GM23338 (cell line): ENCODE measurements at regions not wholly inside any gene's neighbourhood (a gene's known extent, or its start where the extent isn't known, plus 50 kb on each side); places are given as distances from the start of the nearest gene placed in this dataset.

Source experiments
- ATAC-seq: fragments of 200-7000 bp; cut with Tn5 transposase; 3 replicates; pipeline ENCODE4 v1.9.1; 2020
- DNase-seq: peaks from one replicate; pipeline ENCODE4 v3.0.0-alpha.2; 2015; ENCODE audit warnings: low spot score
- H2AFZ ChIP-seq: fragments of 200-600 bp; sonication (generic); 2 replicates; pipeline ENCODE4 v1.8.0; 2016; ENCODE audit warnings: antibody characterized with exemption, mild to moderate bottlenecking, moderate library complexity
- H3F3A ChIP-seq: fragments of 200-600 bp; sonication (generic); replicated peaks from 2 replicates; pipeline ENCODE4 v1.8.0; 2017; ENCODE audit warnings: antibody characterized with exemption, mixed run types, low read depth
- H3K27ac ChIP-seq: fragments of 200-600 bp; sonication (generic); 2 replicates; pipeline ENCODE4 v1.6.1; 2016; ENCODE audit warnings: low read depth
- H3K27me3 ChIP-seq: fragments of 200-600 bp; sonication (generic); 2 replicates; pipeline ENCODE4 v1.8.0; 2016; ENCODE audit warnings: mild to moderate bottlenecking, mixed run types, moderate library complexity; ENCODE audit not compliant: insufficient read depth
- H3K36me3 ChIP-seq: fragments of 200-600 bp; sonication (generic); 2 replicates; pipeline ENCODE4 v1.8.0; 2016; ENCODE audit warnings: mild to moderate bottlenecking; ENCODE audit not compliant: insufficient read depth
- H3K4me1 ChIP-seq: fragments of 200-600 bp; sonication (generic); 2 replicates; pipeline ENCODE4 v1.8.0; 2016; ENCODE audit warnings: mild to moderate bottlenecking, moderate library complexity; ENCODE audit not compliant: insufficient read depth
- H3K4me2 ChIP-seq: fragments of 200-600 bp; sonication (generic); 2 replicates; pipeline ENCODE4 v1.7.1; 2017; ENCODE audit warnings: mixed run types
- H3K4me3 ChIP-seq: fragments of 200-600 bp; sonication (generic); 2 replicates; pipeline ENCODE4 v1.6.1; 2016; ENCODE audit warnings: mixed run types
- H3K79me2 ChIP-seq: fragments of 200-600 bp; sonication (generic); replicated peaks from 2 replicates; pipeline ENCODE4 v1.8.0; 2017; ENCODE audit warnings: mild to moderate bottlenecking; ENCODE audit not compliant: insufficient read depth
- H3K9me2 ChIP-seq: fragments of 200-600 bp; sonication (generic); 2 replicates; pipeline ENCODE4 v1.8.0; 2017; ENCODE audit not compliant: insufficient read depth
- H4K20me1 ChIP-seq: fragments of 200-600 bp; sonication (generic); replicated peaks from 2 replicates; pipeline ENCODE4 v1.8.0; 2017; ENCODE audit warnings: mild to moderate bottlenecking; ENCODE audit not compliant: insufficient read depth
- H3K27ac Mint-ChIP-seq: 2 replicates; pipeline ENCODE4 v1.8.0; 2020; ENCODE audit warnings: inconsistent platforms, mild to moderate bottlenecking, moderate library complexity, mixed read lengths
- H3K27me3 Mint-ChIP-seq: 3 replicates; pipeline ENCODE4 v1.8.0; 2022; ENCODE audit warnings: low read depth, mild to moderate bottlenecking, moderate library complexity, mixed read lengths, inconsistent platforms; ENCODE audit not compliant: insufficient read depth, poor library complexity
- H3K36me3 Mint-ChIP-seq: 3 replicates; pipeline ENCODE4 v1.8.0; 2021; ENCODE audit warnings: low read depth, mild to moderate bottlenecking, inconsistent platforms, moderate library complexity, mixed read lengths
- H3K4me1 Mint-ChIP-seq: 3 replicates; pipeline ENCODE4 v1.8.0; 2020; ENCODE audit warnings: mild to moderate bottlenecking, inconsistent platforms, mixed read lengths
- H3K4me3 Mint-ChIP-seq: 3 replicates; pipeline ENCODE4 v1.8.0; 2021; ENCODE audit warnings: moderate library complexity, mild to moderate bottlenecking, inconsistent platforms, mixed read lengths
- H3K9me3 Mint-ChIP-seq: 3 replicates; pipeline ENCODE4 v1.8.0; 2020; ENCODE audit warnings: moderate library complexity, mild to moderate bottlenecking, inconsistent platforms, mixed read lengths
- CREB1 ChIP-seq: fragments of 250-450 bp; sonication (Bioruptor Pico); IDR thresholded peaks from 2 replicates; pipeline ENCODE4 v1.5.0; 2020; ENCODE audit warnings: low read depth, mild to moderate bottlenecking, moderate library complexity
- EZH2 ChIP-seq: fragments of 200-600 bp; sonication (generic); IDR thresholded peaks from one replicate; pipeline ENCODE4 v1.8.0; 2017; ENCODE audit warnings: antibody characterized with exemption, mild to moderate bottlenecking, low read depth; ENCODE audit not compliant: unreplicated experiment
- EZH2phosphoT487 ChIP-seq: fragments of 200-600 bp; sonication (generic); IDR thresholded peaks from one replicate; pipeline ENCODE4 v1.8.1; 2018; ENCODE audit warnings: antibody characterized with exemption; ENCODE audit not compliant: unreplicated experiment
- NANOG ChIP-seq: IDR thresholded peaks from 2 replicates; pipeline ENCODE4 v1.6.1; 2016; ENCODE audit warnings: antibody characterized with exemption, borderline replicate concordance
- STAT1 ChIP-seq: IDR thresholded peaks from one replicate; pipeline ENCODE4 v1.6.1; 2016; ENCODE audit warnings: antibody characterized with exemption; ENCODE audit not compliant: unreplicated experiment
- ZNF114 ChIP-seq: fragments of 250-450 bp; sonication (Bioruptor Pico); IDR thresholded peaks from 2 replicates; pipeline ENCODE4 v1.5.0; 2020; ENCODE audit warnings: mild to moderate bottlenecking, moderate library complexity
- ZNF331 ChIP-seq: fragments of 250-450 bp; sonication (Bioruptor Pico); IDR thresholded peaks from 2 replicates; pipeline ENCODE4 v1.5.0; 2020; ENCODE audit warnings: low read depth, mild to moderate bottlenecking, moderate library complexity
- TF ChIP-seq, protein P1 (sequence below): fragments of 250-450 bp; sonication (Bioruptor Pico); IDR thresholded peaks from 2 replicates; pipeline ENCODE4 v1.5.0; 2020; ENCODE audit warnings: mild to moderate bottlenecking, moderate library complexity

DNA sequence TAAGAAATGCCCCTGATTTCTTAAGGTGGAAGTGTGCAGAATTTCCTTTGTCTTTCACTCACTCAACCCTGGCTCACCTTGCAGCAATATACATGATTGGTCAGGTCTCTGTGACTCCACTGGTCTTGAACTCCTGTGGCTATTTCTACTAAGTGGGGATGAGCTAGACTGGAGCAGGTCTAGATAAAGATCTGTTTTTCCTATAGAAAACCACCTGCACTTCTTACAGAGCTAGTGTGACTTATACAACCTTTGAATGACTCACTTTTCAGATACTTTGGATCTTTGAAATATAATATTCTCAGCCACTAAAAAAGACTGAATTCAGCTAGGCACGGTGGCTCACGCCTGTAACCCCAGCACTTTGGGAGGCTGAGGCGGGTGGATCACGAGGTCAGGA is 98.5 kb upstream of the KCTD1 start:
- H3K9me3 Mint-ChIP-seq, result no peaks in the 10 kb centered on the region
- no peaks in the 10 kb centered on the region for H3K9me2 ChIP-seq
- peaks cover 16% of the 10 kb centered on the region for H3K4me1 ChIP-seq
- H2AFZ ChIP-seq, result no peak overlapping the region
- no peak overlapping the region for H3K4me3 Mint-ChIP-seq
- peaks cover 8% of the 10 kb centered on the region; the same call in 1 of the 2 replicates for H3K27me3 ChIP-seq
- H3K27ac ChIP-seq, result no peak overlapping the region
- no peaks in the 10 kb centered on the region for H3K79me2 ChIP-seq
- ATAC-seq, result no peak
- DNase-seq, result no peak
- no peaks in the 10 kb centered on the region for H3K36me3 Mint-ChIP-seq
- H3K27me3 Mint-ChIP-seq, result no peaks in the 10 kb centered on the region
- no peak overlapping the region for H3K27ac Mint-ChIP-seq
- H3K36me3 ChIP-seq, result no peaks in the 10 kb centered on the region
- H3F3A ChIP-seq, result no peaks in the 10 kb centered on the region
- TF ChIP-seq EZH2phosphoT487, result no peak
- TF ChIP-seq EZH2, result no peak
- TF ChIP-seq NANOG, result no peak
- TF ChIP-seq CREB1, result no peak
- TF ChIP-seq ZNF331 (CRISPR knock-in tag), result no peak
- TF ChIP-seq, protein P1, sequence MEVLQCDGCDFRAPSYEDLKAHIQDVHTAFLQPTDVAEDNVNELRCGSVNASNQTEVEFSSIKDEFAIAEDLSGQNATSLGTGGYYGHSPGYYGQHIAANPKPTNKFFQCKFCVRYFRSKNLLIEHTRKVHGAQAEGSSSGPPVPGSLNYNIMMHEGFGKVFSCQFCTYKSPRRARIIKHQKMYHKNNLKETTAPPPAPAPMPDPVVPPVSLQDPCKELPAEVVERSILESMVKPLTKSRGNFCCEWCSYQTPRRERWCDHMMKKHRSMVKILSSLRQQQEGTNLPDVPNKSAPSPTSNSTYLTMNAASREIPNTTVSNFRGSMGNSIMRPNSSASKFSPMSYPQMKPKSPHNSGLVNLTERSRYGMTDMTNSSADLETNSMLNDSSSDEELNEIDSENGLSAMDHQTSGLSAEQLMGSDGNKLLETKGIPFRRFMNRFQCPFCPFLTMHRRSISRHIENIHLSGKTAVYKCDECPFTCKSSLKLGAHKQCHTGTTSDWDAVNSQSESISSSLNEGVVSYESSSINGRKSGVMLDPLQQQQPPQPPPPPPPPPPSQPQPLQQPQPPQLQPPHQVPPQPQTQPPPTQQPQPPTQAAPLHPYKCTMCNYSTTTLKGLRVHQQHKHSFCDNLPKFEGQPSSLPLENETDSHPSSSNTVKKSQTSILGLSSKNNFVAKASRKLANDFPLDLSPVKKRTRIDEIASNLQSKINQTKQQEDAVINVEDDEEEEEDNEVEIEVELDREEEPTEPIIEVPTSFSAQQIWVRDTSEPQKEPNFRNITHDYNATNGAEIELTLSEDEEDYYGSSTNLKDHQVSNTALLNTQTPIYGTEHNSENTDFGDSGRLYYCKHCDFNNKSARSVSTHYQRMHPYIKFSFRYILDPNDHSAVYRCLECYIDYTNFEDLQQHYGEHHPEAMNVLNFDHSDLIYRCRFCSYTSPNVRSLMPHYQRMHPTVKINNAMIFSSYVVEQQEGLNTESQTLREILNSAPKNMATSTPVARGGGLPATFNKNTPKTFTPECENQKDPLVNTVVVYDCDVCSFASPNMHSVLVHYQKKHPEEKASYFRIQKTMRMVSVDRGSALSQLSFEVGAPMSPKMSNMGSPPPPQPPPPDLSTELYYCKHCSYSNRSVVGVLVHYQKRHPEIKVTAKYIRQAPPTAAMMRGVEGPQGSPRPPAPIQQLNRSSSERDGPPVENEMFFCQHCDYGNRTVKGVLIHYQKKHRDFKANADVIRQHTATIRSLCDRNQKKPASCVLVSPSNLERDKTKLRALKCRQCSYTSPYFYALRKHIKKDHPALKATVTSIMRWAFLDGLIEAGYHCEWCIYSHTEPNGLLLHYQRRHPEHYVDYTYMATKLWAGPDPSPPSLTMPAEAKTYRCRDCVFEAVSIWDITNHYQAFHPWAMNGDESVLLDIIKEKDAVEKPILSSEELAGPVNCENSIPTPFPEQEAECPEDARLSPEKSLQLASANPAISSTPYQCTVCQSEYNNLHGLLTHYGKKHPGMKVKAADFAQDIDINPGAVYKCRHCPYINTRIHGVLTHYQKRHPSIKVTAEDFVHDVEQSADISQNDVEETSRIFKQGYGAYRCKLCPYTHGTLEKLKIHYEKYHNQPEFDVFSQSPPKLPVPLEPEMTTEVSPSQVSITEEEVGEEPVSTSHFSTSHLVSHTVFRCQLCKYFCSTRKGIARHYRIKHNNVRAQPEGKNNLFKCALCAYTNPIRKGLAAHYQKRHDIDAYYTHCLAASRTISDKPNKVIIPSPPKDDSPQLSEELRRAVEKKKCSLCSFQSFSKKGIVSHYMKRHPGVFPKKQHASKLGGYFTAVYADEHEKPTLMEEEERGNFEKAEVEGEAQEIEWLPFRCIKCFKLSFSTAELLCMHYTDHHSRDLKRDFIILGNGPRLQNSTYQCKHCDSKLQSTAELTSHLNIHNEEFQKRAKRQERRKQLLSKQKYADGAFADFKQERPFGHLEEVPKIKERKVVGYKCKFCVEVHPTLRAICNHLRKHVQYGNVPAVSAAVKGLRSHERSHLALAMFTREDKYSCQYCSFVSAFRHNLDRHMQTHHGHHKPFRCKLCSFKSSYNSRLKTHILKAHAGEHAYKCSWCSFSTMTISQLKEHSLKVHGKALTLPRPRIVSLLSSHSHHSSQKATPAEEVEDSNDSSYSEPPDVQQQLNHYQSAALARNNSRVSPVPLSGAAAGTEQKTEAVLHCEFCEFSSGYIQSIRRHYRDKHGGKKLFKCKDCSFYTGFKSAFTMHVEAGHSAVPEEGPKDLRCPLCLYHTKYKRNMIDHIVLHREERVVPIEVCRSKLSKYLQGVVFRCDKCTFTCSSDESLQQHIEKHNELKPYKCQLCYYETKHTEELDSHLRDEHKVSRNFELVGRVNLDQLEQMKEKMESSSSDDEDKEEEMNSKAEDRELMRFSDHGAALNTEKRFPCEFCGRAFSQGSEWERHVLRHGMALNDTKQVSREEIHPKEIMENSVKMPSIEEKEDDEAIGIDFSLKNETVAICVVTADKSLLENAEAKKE (CRISPR knock-in tag), result no peak
- no peak for TF ChIP-seq ZNF114 (CRISPR knock-in tag)
- TF ChIP-seq STAT1, result no peak
- H3K4me2 ChIP-seq, result no peak overlapping the region
- H3K4me3 ChIP-seq, result no peak overlapping the region
- H4K20me1 ChIP-seq, result no peaks in the 10 kb centered on the region
- H3K4me1 Mint-ChIP-seq, result peaks cover 15% of the 10 kb centered on the region
